DOHH2 (cell line): ENCODE measurements at regions not wholly inside any gene's neighbourhood (a gene's known extent, or its start where the extent isn't known, plus 50 kb on each side); places are given as distances from the start of the nearest gene placed in this dataset.

ENCODE experiments used
- H3F3A ChIP-seq: fragments of 200-600 bp; sonication (generic), shearing (Covaris generic); 2 replicates; pipeline ENCODE4 v1.6.0; 2016; ENCODE audit warnings: antibody characterized with exemption, mild to moderate bottlenecking; ENCODE audit not compliant: control insufficient read depth, insufficient read depth
- H3K27ac ChIP-seq: fragments of 200-600 bp; sonication (generic); 2 replicates; pipeline ENCODE4 v1.5.1; 2014; ENCODE audit warnings: low read depth, mild to moderate bottlenecking, low read length, moderate library complexity
- H3K27me3 ChIP-seq: fragments of 200-600 bp; sonication (generic); 2 replicates; pipeline ENCODE4 v1.6.1; 2014; ENCODE audit warnings: mild to moderate bottlenecking, low read length, mixed read lengths; ENCODE audit not compliant: control insufficient read depth
- H3K36me3 ChIP-seq: fragments of 200-600 bp; sonication (generic); 2 replicates; pipeline ENCODE4 v1.6.1; 2014; ENCODE audit warnings: mild to moderate bottlenecking, low read length, moderate library complexity, mixed read lengths; ENCODE audit not compliant: control insufficient read depth
- H3K4me1 ChIP-seq: fragments of 200-600 bp; sonication (generic); 2 replicates; pipeline ENCODE4 v1.6.1; 2014; ENCODE audit warnings: mild to moderate bottlenecking, low read length, mixed read lengths; ENCODE audit not compliant: control insufficient read depth
- H3K4me2 ChIP-seq: fragments of 200-600 bp; sonication (generic); 2 replicates; pipeline ENCODE4 v1.6.0; 2014; ENCODE audit warnings: mild to moderate bottlenecking, low read length, moderate library complexity
- H3K4me3 ChIP-seq: fragments of 200-600 bp; sonication (generic); 2 replicates; pipeline ENCODE4 v1.5.1; 2014; ENCODE audit warnings: mild to moderate bottlenecking, low read length, mixed read lengths
- H3K79me2 ChIP-seq: fragments of 200-600 bp; sonication (generic); 2 replicates; pipeline ENCODE4 v1.6.1; 2014; ENCODE audit warnings: mild to moderate bottlenecking, low read length, mixed read lengths; ENCODE audit not compliant: control insufficient read depth
- H3K9me2 ChIP-seq: fragments of 200-600 bp; sonication (generic); replicated peaks from 2 replicates; pipeline ENCODE4 v1.6.1; 2014; ENCODE audit warnings: mild to moderate bottlenecking, low read length, mixed read lengths; ENCODE audit not compliant: control insufficient read depth
- H3K9me3 ChIP-seq: fragments of 200-600 bp; sonication (generic); 2 replicates; pipeline ENCODE4 v1.6.1; 2014; ENCODE audit warnings: antibody characterized with exemption, low read length, mixed read lengths; ENCODE audit not compliant: control insufficient read depth, insufficient read depth
- H4K20me1 ChIP-seq: fragments of 200-600 bp; sonication (generic); 2 replicates; pipeline ENCODE4 v1.6.0; 2014; ENCODE audit warnings: low read depth, mild to moderate bottlenecking, antibody characterized with exemption, low read length, moderate library complexity; ENCODE audit not compliant: control insufficient read depth, insufficient read depth
- CTCF ChIP-seq: fragments of 200-600 bp; sonication (generic); IDR thresholded peaks from one replicate; pipeline ENCODE4 v1.5.1; 2014; ENCODE audit warnings: antibody characterized with exemption, mild to moderate bottlenecking, low read depth, low read length; ENCODE audit not compliant: poor library complexity, severe bottlenecking
- EZH2phosphoT487 ChIP-seq: fragments of 200-600 bp; sonication (generic); IDR thresholded peaks from 2 replicates; pipeline ENCODE4 v1.6.1; 2017; ENCODE audit warnings: borderline replicate concordance, mild to moderate bottlenecking, antibody characterized with exemption, low read length, moderate library complexity, mixed read lengths

DNA sequence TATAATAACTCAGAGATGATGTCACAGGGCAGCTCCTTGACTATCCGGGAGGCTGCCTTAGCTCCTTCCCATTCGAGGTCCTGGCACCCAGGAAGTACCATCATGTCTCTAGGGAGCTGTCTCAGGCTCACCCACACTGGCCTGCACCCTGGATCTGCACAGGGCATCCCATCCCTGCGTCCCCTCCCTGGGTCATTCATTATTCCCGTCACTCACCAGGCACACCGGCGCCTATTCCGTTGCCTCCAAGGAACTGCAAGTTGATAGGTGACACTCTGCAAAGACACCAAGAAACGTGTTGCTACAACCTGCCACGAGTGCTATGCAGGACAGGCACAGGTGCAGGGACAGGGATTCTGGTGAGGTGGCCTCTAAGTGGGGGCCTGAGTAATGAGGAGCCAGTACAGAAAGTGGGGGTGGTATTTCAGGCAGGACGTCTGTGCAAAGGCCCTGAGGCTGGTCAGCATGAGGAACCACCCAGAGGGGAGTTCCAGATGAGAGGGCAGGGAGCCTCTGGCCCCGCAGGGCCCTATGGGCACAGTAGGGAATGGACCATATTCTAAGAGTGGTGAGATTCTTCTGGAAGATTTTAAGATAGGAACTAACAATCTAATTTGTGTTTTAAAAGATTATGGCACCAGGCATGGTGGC, 71.6 kb upstream of the SHANK2 start:
- H3K4me2 ChIP-seq: no peak overlapping the region
- no peak overlapping the region for H3K4me3 ChIP-seq
- no peaks in the 10 kb centered on the region for H3K9me2 ChIP-seq
- H3K27me3 ChIP-seq: no peaks in the 10 kb centered on the region
- TF ChIP-seq CTCF (no peak), EZH2phosphoT487 (no peak)
- H3F3A ChIP-seq: no peaks in the 10 kb centered on the region
- no peaks in the 10 kb centered on the region for H3K9me3 ChIP-seq
- H3K4me1 ChIP-seq: no peaks in the 10 kb centered on the region
- H3K79me2 ChIP-seq: no peaks in the 10 kb centered on the region
- H3K27ac ChIP-seq: no peak overlapping the region
- no peaks in the 10 kb centered on the region for H4K20me1 ChIP-seq
- no peaks in the 10 kb centered on the region for H3K36me3 ChIP-seq

DNA sequence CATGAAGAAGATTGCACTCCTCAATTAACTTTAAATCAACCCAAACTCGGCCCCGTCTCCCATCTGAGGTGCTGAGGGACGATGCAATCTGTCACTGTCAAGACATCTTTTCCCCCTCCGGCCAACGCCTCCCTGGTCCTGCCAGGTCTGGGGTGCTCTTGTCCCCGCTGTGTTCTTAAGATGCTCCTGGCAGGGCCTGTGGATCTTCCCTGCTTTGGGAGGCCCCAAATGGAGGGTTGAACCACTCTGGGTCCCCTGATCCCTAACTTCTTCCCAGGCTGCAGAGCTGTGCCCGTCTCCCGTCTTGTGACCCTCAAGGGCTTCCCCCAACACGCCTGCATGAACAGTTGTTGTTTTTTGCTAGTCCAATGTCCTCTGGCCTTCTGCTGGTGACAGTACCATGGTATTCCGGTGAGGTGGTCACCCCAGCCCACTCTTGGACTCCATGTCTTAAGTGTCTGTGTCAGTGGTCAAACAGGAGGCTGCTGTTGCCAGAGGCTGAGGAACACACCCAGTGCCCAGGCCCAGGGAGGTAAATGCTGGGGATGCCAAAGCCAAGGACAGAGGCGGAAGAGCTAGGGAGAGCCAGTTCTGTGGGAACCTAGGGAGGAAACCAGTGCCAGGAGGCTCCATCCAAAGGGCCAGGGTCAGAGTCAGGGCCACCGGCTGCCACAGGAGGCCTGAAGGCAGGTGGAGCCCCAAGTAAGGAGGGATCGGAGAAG, 70.6 kb upstream of the SHANK2 start:
- Histone ChIP-seq H3K27ac (no peak overlapping the region), H3K9me2 (no peaks in the 10 kb centered on the region), H3K9me3 (no peaks in the 10 kb centered on the region), H4K20me1 (no peaks in the 10 kb centered on the region), H3K4me2 (no peak overlapping the region), H3K36me3 (no peaks in the 10 kb centered on the region), H3F3A (no peaks in the 10 kb centered on the region), H3K27me3 (no peaks in the 10 kb centered on the region), H3K4me1 (no peaks in the 10 kb centered on the region), H3K79me2 (no peaks in the 10 kb centered on the region), H3K4me3 (no peak overlapping the region)
- no peak for TF ChIP-seq CTCF
- TF ChIP-seq EZH2phosphoT487: no peak

GRCh38 chr11:71322192-71322735, 69.9 kb upstream of the SHANK2 start:
- H3K27me3 ChIP-seq: no peaks in the 10 kb centered on the region
- H4K20me1 ChIP-seq: no peaks in the 10 kb centered on the region
- H3F3A ChIP-seq: no peaks in the 10 kb centered on the region

More at GRCh38 chr11:71322192-71322735, 69.9 kb upstream of the SHANK2 start:
- H3K9me3 ChIP-seq: no peaks in the 10 kb centered on the region; the same call in 1 of the 2 replicates
- H3K9me2 ChIP-seq: no peaks in the 10 kb centered on the region
- H3K4me3 ChIP-seq: no peak overlapping the region
- no peak overlapping the region for H3K4me2 ChIP-seq
- H3K4me1 ChIP-seq: no peaks in the 10 kb centered on the region
- no peaks in the 10 kb centered on the region for H3K36me3 ChIP-seq
- no peaks in the 10 kb centered on the region for H3K79me2 ChIP-seq
- no peak overlapping the region for H3K27ac ChIP-seq
- no peak for TF ChIP-seq EZH2phosphoT487
- TF ChIP-seq CTCF: no peak
